ENCODE measurements at regions not wholly inside any gene's neighbourhood (a gene's known extent, or its start where the extent isn't known, plus 50 kb on each side); places are given as distances from the start of the nearest gene placed in this dataset.

DNA sequence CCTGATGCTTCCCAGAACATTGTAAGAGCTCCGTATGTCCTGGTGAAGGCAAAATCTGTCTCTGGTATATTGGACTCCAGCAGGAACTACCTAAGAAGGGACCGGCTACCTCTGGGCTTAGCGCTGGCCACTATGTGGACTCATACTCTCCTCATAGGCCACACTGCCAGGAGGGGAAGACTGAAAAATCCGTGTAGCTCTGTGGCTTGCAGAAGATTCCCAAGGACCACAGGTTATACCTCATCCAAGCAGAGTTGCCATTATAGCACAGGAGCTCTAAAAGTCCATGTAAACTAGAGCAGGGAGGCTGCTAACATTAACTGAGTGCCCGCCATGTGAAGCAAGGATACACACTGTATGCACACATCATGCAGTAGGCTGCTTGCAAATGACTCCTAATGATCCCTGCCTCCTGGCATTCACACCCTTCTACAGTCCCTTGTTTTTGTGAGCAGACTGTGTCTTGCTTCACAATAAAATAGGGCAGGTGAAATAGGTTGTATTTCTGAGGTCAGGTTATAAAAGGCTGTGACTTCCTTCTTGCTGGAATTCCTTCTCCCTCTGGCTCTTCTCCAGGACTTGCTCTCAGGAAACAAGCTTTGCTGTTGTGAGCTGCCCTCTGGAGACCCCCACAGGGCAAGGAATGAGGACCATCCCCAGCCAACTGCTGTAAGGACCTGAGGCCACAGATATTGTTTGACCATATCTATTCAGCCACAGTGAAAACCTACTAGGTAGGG lies 192.6 kb upstream of the UBL3 start:
- Histone ChIP-seq H3K4me1 (0 out of 3 replicates have a peak, but pooled peaks cover 3% of the 10 kb centered on the region), H3K9me3 (no peaks in the 10 kb centered on the region), H3K4me3 (no peak overlapping the region), H3K27ac (no peak overlapping the region), H3K4me2 (no peak overlapping the region)
- no peak for FAIRE-seq
- WGBS (ENCODE audit: missing lambda C conversion rate), result 68% methylated on average over 4 of the region's 5 CpGs
- ChIA-PET POLR2A (no interaction called here), CTCF (interaction anchor here (1.7 kb wide), 1 partner anchor 119 kb away, joined by 4 read pairs; no protein-coding TSS in a partner anchor)
- no peak for ATAC-seq
- no peak for DNase-seq (ENCODE audit: low read depth in 1 of 2, low spot score in 1 of 2)
- TF ChIP-seq, protein P1, sequence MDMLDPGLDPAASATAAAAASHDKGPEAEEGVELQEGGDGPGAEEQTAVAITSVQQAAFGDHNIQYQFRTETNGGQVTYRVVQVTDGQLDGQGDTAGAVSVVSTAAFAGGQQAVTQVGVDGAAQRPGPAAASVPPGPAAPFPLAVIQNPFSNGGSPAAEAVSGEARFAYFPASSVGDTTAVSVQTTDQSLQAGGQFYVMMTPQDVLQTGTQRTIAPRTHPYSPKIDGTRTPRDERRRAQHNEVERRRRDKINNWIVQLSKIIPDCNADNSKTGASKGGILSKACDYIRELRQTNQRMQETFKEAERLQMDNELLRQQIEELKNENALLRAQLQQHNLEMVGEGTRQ (IDR thresholded peaks at IDR 0.05), result no peak
- TF ChIP-seq, protein P2, sequence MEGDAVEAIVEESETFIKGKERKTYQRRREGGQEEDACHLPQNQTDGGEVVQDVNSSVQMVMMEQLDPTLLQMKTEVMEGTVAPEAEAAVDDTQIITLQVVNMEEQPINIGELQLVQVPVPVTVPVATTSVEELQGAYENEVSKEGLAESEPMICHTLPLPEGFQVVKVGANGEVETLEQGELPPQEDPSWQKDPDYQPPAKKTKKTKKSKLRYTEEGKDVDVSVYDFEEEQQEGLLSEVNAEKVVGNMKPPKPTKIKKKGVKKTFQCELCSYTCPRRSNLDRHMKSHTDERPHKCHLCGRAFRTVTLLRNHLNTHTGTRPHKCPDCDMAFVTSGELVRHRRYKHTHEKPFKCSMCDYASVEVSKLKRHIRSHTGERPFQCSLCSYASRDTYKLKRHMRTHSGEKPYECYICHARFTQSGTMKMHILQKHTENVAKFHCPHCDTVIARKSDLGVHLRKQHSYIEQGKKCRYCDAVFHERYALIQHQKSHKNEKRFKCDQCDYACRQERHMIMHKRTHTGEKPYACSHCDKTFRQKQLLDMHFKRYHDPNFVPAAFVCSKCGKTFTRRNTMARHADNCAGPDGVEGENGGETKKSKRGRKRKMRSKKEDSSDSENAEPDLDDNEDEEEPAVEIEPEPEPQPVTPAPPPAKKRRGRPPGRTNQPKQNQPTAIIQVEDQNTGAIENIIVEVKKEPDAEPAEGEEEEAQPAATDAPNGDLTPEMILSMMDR (IDR thresholded peaks at IDR 0.05), result no peak
- TF ChIP-seq EHMT2 (IDR thresholded peaks at IDR 0.05; ENCODE audit: low read depth) (no peak), MYC (IDR thresholded peaks at IDR 0.05; ENCODE audit: borderline replicate concordance, low read length) (no peak)

DNA sequence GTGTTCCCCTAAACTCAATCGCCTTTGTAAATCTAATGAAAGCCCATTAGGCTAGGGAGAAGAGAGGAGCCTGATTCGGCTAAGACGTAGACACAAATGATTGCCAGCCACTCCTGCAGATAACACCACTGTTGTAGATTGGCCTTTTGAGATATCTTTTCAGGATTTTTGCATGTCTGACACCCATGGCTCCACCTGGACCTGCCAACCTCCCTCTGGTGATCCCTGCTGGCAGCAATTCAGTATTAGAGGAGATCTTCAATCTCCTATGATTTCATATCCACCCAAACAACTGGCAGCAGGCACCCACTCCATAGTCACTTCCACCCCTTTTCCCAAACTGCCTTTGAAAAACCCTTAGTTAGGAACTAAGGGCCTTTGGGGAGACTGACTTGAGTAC lies 191.9 kb upstream of the UBL3 start:
- Histone ChIP-seq H3K4me3 (no peak overlapping the region), H3K9me3 (no peaks in the 10 kb centered on the region), H3K4me1 (0 out of 3 replicates have a peak, but pooled peaks cover 3% of the 10 kb centered on the region), H3K27ac (no peak overlapping the region), H3K4me2 (no peak overlapping the region)
- no peak for DNase-seq (ENCODE audit: low read depth in 1 of 2, low spot score in 1 of 2)
- FAIRE-seq, result no peak
- WGBS (ENCODE audit: missing lambda C conversion rate), result 79% methylated on average over 3 of the region's 3 CpGs
- CTCF ChIA-PET, result no interaction called here
- no peak for ATAC-seq
- POLR2A ChIA-PET, result no interaction called here
- TF ChIP-seq SMC3 (IDR thresholded peaks at IDR 0.05), result no peak
- TF ChIP-seq ZC3H11A (IDR thresholded peaks at IDR 0.05), result no peak
- no peak for TF ChIP-seq EHF (CRISPR knock-in tag; IDR thresholded peaks at IDR 0.05)
- no peak for TF ChIP-seq KDM1A (IDR thresholded peaks at IDR 0.05; ENCODE audit: low read depth)
- no peak for TF ChIP-seq TFCP2L1 (CRISPR knock-in tag; IDR thresholded peaks at IDR 0.05)
- no peak for TF ChIP-seq TP53 (CRISPR knock-in tag; IDR thresholded peaks at IDR 0.05)
- TF ChIP-seq, protein P3, sequence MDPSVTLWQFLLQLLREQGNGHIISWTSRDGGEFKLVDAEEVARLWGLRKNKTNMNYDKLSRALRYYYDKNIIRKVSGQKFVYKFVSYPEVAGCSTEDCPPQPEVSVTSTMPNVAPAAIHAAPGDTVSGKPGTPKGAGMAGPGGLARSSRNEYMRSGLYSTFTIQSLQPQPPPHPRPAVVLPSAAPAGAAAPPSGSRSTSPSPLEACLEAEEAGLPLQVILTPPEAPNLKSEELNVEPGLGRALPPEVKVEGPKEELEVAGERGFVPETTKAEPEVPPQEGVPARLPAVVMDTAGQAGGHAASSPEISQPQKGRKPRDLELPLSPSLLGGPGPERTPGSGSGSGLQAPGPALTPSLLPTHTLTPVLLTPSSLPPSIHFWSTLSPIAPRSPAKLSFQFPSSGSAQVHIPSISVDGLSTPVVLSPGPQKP (IDR thresholded peaks at IDR 0.05; ENCODE audit: low read depth, low read length), result no peak

DNA sequence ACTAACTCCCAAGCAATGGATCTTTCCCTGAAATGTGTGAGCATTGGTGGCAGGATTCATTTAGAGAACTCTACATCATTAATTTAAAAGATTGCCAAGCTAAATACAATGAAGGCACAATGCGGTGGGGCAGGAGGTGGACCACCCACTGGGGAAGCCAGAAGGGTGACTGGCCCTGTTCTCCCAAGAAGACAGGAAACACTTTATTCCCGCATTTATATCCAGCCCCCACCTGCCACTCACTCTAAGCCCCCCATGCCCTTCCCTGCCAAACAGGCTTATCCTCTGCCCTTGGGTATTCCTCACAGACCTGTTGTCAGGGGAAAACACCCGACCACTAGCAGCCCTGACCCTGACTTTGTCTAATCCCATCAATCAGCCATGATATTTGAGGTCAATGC lies 189.1 kb upstream of the UBL3 start:
- Histone ChIP-seq H3K4me2 (no peak overlapping the region), H3K27ac (no peak overlapping the region), H3K9me3 (no peaks in the 10 kb centered on the region), H3K4me3 (no peak overlapping the region), H3K4me1 (no peaks in the 10 kb centered on the region)
- CTCF ChIA-PET, result interaction anchor here (0.9 to 1.2 kb wide), 4 partner anchors 9 to 116 kb away, joined by 3 to 4 read pairs (median 3); no protein-coding TSS in a partner anchor
- FAIRE-seq, result no peak
- no peak for DNase-seq (ENCODE audit: low read depth in 1 of 2, low spot score in 1 of 2)
- TF ChIP-seq POLR2AphosphoS2 (conservative IDR thresholded peaks at IDR 0.05; ENCODE audit: low read length) (no peak), EHF (CRISPR knock-in tag; IDR thresholded peaks at IDR 0.05) (no peak), MAZ (IDR thresholded peaks at IDR 0.05; ENCODE audit: borderline replicate concordance, low read depth, low read length) (no peak), EP300 (IDR thresholded peaks at IDR 0.05) (no peak), NR3C1 (IDR thresholded peaks at IDR 0.05) (no peak), CEBPB (IDR thresholded peaks at IDR 0.05) (no peak), RCOR1 (IDR thresholded peaks at IDR 0.05; ENCODE audit: low read depth, low read length) (no peak), JUN (IDR thresholded peaks at IDR 0.05) (no peak), BHLHE40 (IDR thresholded peaks at IDR 0.05; ENCODE audit: low read depth, low read length) (no peak), SMC3 (IDR thresholded peaks at IDR 0.05) (no peak), HEYL (CRISPR knock-in tag; IDR thresholded peaks at IDR 0.05) (no peak), FOXS1 (CRISPR knock-in tag; IDR thresholded peaks at IDR 0.05) (no peak)
- TF ChIP-seq, protein P3 (IDR thresholded peaks at IDR 0.05; ENCODE audit: low read depth, low read length), result no peak
- TF ChIP-seq, protein P4, sequence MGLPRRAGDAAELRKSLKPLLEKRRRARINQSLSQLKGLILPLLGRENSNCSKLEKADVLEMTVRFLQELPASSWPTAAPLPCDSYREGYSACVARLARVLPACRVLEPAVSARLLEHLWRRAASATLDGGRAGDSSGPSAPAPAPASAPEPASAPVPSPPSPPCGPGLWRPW (IDR thresholded peaks at IDR 0.05), result no peak
- TF ChIP-seq, protein P5, sequence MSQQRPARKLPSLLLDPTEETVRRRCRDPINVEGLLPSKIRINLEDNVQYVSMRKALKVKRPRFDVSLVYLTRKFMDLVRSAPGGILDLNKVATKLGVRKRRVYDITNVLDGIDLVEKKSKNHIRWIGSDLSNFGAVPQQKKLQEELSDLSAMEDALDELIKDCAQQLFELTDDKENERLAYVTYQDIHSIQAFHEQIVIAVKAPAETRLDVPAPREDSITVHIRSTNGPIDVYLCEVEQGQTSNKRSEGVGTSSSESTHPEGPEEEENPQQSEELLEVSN (IDR thresholded peaks at IDR 0.05; ENCODE audit: borderline replicate concordance, low read depth), result no peak
- TF ChIP-seq, protein P6, sequence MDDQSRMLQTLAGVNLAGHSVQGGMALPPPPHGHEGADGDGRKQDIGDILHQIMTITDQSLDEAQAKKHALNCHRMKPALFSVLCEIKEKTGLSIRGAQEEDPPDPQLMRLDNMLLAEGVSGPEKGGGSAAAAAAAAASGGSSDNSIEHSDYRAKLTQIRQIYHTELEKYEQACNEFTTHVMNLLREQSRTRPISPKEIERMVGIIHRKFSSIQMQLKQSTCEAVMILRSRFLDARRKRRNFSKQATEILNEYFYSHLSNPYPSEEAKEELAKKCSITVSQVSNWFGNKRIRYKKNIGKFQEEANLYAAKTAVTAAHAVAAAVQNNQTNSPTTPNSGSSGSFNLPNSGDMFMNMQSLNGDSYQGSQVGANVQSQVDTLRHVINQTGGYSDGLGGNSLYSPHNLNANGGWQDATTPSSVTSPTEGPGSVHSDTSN (IDR thresholded peaks at IDR 0.05), result no peak
- POLR2A ChIA-PET, result no interaction called here
- ATAC-seq, result no peak
- 50% methylated on average over 3 of the region's 3 CpGs for WGBS (ENCODE audit: missing lambda C conversion rate)

Measured in A549 (cell line).